Liver (tissue), 8 donors: ENCODE measurements at regions not wholly inside any gene's neighbourhood (a gene's known extent, or its start where the extent isn't known, plus 50 kb on each side); places are given as distances from the start of the nearest gene placed in this dataset.

Source experiments
- DNase-seq: peaks from one replicate; pipeline ENCODE4 v3.0.0-alpha.2; 2017; ENCODE audit warnings: low spot score
- H3K27ac ChIP-seq, 2 donors: one replicate each; pipeline ENCODE4 v1.7.0; 2013; ENCODE audit warnings: inconsistent platforms in 2 of 2, low read length in 2 of 2, control low read depth in 1 of 2, low read depth in 1 of 2, mild to moderate bottlenecking in 1 of 2
- H3K27me3 ChIP-seq, 4 donors: one replicate each; pipeline versions ENCODE4 v1.6.1 to v1.7.0; 2013; ENCODE audit warnings: low read length in 3 of 4, inconsistent platforms in 1 of 4, mild to moderate bottlenecking in 1 of 4, moderate library complexity in 1 of 4; ENCODE audit not compliant: control insufficient read depth in 4 of 4, insufficient read depth in 4 of 4
- H3K36me3 ChIP-seq, 4 donors: one replicate each; pipeline versions ENCODE4 v1.6.1 to v1.7.0; 2013; ENCODE audit warnings: low read length in 3 of 4, mild to moderate bottlenecking in 3 of 4, low read depth in 1 of 4, moderate library complexity in 1 of 4; ENCODE audit not compliant: control insufficient read depth in 4 of 4, insufficient read depth in 3 of 4
- H3K4me1 ChIP-seq, 4 donors: one replicate each; pipeline versions ENCODE4 v1.6.1 to v1.7.0; 2013; ENCODE audit warnings: low read length in 3 of 4, mild to moderate bottlenecking in 3 of 4, moderate library complexity in 1 of 4; ENCODE audit not compliant: control insufficient read depth in 4 of 4, insufficient read depth in 4 of 4
- H3K4me3 ChIP-seq, 3 donors: one replicate each; pipeline versions ENCODE4 v1.6.1 to v1.7.0; 2013; ENCODE audit warnings: low read length in 3 of 3, control low read depth in 1 of 3, low read depth in 1 of 3, mild to moderate bottlenecking in 1 of 3
- H3K9ac ChIP-seq, 2 donors: one replicate each; pipeline ENCODE4 v1.7.0; 2013; ENCODE audit warnings: low read length in 2 of 2, mild to moderate bottlenecking in 2 of 2, moderate library complexity in 2 of 2, control low read depth in 1 of 2, low read depth in 1 of 2
- H3K9me3 ChIP-seq, 4 donors: one replicate each; pipeline versions ENCODE4 v1.6.1 to v1.7.0; 2013; ENCODE audit warnings: low read length in 3 of 4; ENCODE audit not compliant: control insufficient read depth in 4 of 4
- ATF3 ChIP-seq: IDR thresholded peaks from 2 replicates; pipeline ENCODE4 v1.6.1; 2016; ENCODE audit warnings: antibody characterized with exemption
- CTCF ChIP-seq: fragments of 150-350 bp; IDR thresholded peaks from 2 replicates; pipeline ENCODE4 v1.5.1; 2017; ENCODE audit warnings: improper control_type of control experiment, low read depth, low read length; ENCODE audit not compliant: missing input control
- EGR1 ChIP-seq, 2 donors: IDR thresholded peaks; 2 replicates each; pipeline ENCODE4 v1.6.1; 2016 to 2018; ENCODE audit warnings: antibody characterized with exemption in 2 of 2, low read depth in 2 of 2
- FOXA1 ChIP-seq: IDR thresholded peaks from 2 replicates; pipeline ENCODE4 v1.6.1; 2016; ENCODE audit warnings: antibody characterized with exemption
- GABPA ChIP-seq, 2 donors: IDR thresholded peaks in 1 of 2; conservative IDR thresholded peaks in 1 of 2; 2 replicates each; pipeline ENCODE4 v1.6.1; 2016; ENCODE audit warnings: antibody characterized with exemption in 2 of 2, mild to moderate bottlenecking in 1 of 2, moderate library complexity in 1 of 2
- HNF4A ChIP-seq, 2 donors: conservative IDR thresholded peaks; 2 replicates each; pipeline ENCODE4 v1.6.1; 2016; ENCODE audit warnings: antibody characterized with exemption in 2 of 2, mild to moderate bottlenecking in 2 of 2
- JUND ChIP-seq, 2 donors: IDR thresholded peaks; 2 replicates each; pipeline ENCODE4 v1.6.1; 2016; ENCODE audit warnings: antibody characterized with exemption in 2 of 2
- MAX ChIP-seq: IDR thresholded peaks from 2 replicates; pipeline ENCODE4 v1.6.1; 2016; ENCODE audit warnings: antibody characterized with exemption
- NR2F2 ChIP-seq: IDR thresholded peaks from 2 replicates; pipeline ENCODE4 v1.6.1; 2016; ENCODE audit warnings: antibody characterized with exemption
- REST ChIP-seq: IDR thresholded peaks from 2 replicates; pipeline ENCODE4 v1.6.1; 2016; ENCODE audit warnings: antibody characterized with exemption, mild to moderate bottlenecking
- RXRA ChIP-seq, 2 donors: IDR thresholded peaks; 2 replicates each; pipeline ENCODE4 v1.6.1; 2017 to 2018; ENCODE audit warnings: antibody characterized with exemption in 2 of 2, mild to moderate bottlenecking in 1 of 2
- SP1 ChIP-seq: IDR thresholded peaks from 2 replicates; pipeline ENCODE4 v1.6.1; 2018; ENCODE audit warnings: antibody characterized with exemption, mild to moderate bottlenecking
- TAF1 ChIP-seq: conservative IDR thresholded peaks from 2 replicates; pipeline ENCODE4 v1.6.1; 2016; ENCODE audit warnings: antibody characterized with exemption, mild to moderate bottlenecking
- ZBTB33 ChIP-seq: IDR thresholded peaks from 2 replicates; pipeline ENCODE4 v1.6.1; 2016; ENCODE audit warnings: antibody characterized with exemption
- WGBS: extraction: QIAGEN DNeasy Blood & Tissue Kit; methylation state at CpG from one replicate; pipeline ENCODE4 v1.1.7; 2013; 5-methylcytosine and 5-hydroxymethylcytosine counted together
- donor health status: healthy.
- donor health status: healthy.
- donor health status: healthy.
- donor health status: healthy.
- donor health status: healthy.

GRCh38 chr6:156457601-156458000 is 319.6 kb upstream of the ARID1B start (continued):
- TF ChIP-seq NR2F2 (no peak), CTCF (no peak)

- no peaks in the 10 kb centered on the region for H3K27me3 ChIP-seq
- 99% methylated on average over 3 of the region's 4 CpGs for WGBS
Measured at GRCh38 chr6:156455847-156456246, 321.3 kb upstream of the ARID1B start.

More at GRCh38 chr6:156455847-156456246, 321.3 kb upstream of the ARID1B start:
- Histone ChIP-seq H3K4me1 (no peaks in the 10 kb centered on the region), H3K9ac (no peak overlapping the region), H3K27ac (no peak overlapping the region), H3K9me3 (no peaks in the 10 kb centered on the region), H3K36me3 (no peaks in the 10 kb centered on the region), H3K4me3 (no peak overlapping the region)
- no peak for DNase-seq
- TF ChIP-seq JUND (IDR thresholded peaks at IDR 0.05) = no peak
- no peak for TF ChIP-seq FOXA1
- no peak for TF ChIP-seq HNF4A (conservative IDR thresholded peaks at IDR 0.05)
- no peak for TF ChIP-seq REST
- no peak for TF ChIP-seq RXRA (IDR thresholded peaks at IDR 0.05)
- TF ChIP-seq GABPA (IDR thresholded peaks at IDR 0.05 in 1 of 2, conservative IDR thresholded peaks at IDR 0.05 in 1 of 2) = no peak
- no peak for TF ChIP-seq NR2F2
- TF ChIP-seq ZBTB33 = no peak
- no peak for TF ChIP-seq MAX
- TF ChIP-seq SP1 = no peak
- TF ChIP-seq TAF1 = no peak
- TF ChIP-seq ATF3 = no peak
- no peak for TF ChIP-seq EGR1 (IDR thresholded peaks at IDR 0.05; ENCODE audit: low read depth in 2 of 2)
